DOHH2 (cell line): ENCODE measurements at regions not wholly inside any gene's neighbourhood (a gene's known extent, or its start where the extent isn't known, plus 50 kb on each side); places are given as distances from the start of the nearest gene placed in this dataset.

ENCODE experiments used
- EZH2phosphoT487 ChIP-seq: fragments of 200-600 bp; sonication (generic); IDR thresholded peaks from 2 replicates; pipeline ENCODE4 v1.6.1; 2017; ENCODE audit warnings: borderline replicate concordance, mild to moderate bottlenecking, antibody characterized with exemption, low read length, moderate library complexity, mixed read lengths
- TF ChIP-seq, protein P1 (sequence below): fragments of 200-600 bp; sonication (generic); IDR thresholded peaks from one replicate; pipeline ENCODE4 v1.5.1; 2014; ENCODE audit warnings: antibody characterized with exemption, mild to moderate bottlenecking, low read depth, low read length; ENCODE audit not compliant: poor library complexity, severe bottlenecking

DNA sequence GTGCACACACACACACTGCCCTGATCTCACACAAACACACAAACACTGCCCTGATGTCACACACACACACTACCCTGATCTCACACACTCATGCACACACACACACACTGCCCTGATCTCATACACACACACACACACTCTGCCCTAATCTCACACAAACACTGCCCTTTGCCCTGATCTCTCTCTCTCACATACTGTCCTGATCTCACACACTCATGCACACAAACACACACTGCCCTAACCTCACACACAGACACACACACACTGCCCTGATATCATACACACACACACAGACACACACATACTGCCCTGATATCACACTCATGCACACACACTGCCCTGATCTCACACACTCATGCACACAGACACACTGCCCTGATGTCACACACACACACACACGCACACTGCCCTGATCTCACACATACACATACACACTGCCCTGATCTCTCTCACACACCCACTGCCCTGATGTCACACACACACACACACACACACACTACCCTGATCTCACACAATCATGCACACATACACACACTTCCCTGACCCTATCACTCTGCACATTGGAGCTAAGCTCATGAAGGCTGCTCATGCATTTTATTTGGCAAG is 97.6 kb upstream of the DIO3 start:
- TF ChIP-seq, protein P1, sequence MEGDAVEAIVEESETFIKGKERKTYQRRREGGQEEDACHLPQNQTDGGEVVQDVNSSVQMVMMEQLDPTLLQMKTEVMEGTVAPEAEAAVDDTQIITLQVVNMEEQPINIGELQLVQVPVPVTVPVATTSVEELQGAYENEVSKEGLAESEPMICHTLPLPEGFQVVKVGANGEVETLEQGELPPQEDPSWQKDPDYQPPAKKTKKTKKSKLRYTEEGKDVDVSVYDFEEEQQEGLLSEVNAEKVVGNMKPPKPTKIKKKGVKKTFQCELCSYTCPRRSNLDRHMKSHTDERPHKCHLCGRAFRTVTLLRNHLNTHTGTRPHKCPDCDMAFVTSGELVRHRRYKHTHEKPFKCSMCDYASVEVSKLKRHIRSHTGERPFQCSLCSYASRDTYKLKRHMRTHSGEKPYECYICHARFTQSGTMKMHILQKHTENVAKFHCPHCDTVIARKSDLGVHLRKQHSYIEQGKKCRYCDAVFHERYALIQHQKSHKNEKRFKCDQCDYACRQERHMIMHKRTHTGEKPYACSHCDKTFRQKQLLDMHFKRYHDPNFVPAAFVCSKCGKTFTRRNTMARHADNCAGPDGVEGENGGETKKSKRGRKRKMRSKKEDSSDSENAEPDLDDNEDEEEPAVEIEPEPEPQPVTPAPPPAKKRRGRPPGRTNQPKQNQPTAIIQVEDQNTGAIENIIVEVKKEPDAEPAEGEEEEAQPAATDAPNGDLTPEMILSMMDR: no peak
- TF ChIP-seq EZH2phosphoT487: no peak
